Fibroblast of the aortic adventitia (primary cell): ENCODE measurements at regions not wholly inside any gene's neighbourhood (a gene's known extent, or its start where the extent isn't known, plus 50 kb on each side); places are given as distances from the start of the nearest gene placed in this dataset.

Experiments used
- DNase-seq: peaks from one replicate; pipeline ENCODE4 v3.0.0-alpha.2; 2010; ENCODE audit warnings: low read depth
- H3K4me3 ChIP-seq: 2 replicates; pipeline ENCODE4 v1.5.1; 2011; ENCODE audit warnings: low read depth, mild to moderate bottlenecking, control low read depth, low read length, moderate library complexity
- CTCF ChIP-seq: IDR thresholded peaks from 2 replicates; pipeline ENCODE4 v1.5.1; 2011; ENCODE audit warnings: mild to moderate bottlenecking, low read length, control low read depth, inconsistent platforms; ENCODE audit not compliant: insufficient read depth

- no peak for DNase-seq
- TF ChIP-seq CTCF = no peak
Measured at GRCh38 chr12:40505327-40505726, 186.9 kb upstream of the CNTN1 start.

GRCh38 chr12:40508421-40508820 lies 183.8 kb upstream of the CNTN1 start:
- no peak for DNase-seq
- no peak for TF ChIP-seq CTCF
- H3K4me3 ChIP-seq = no peak overlapping the region

More at GRCh38 chr12:40505327-40505726, 186.9 kb upstream of the CNTN1 start:
- H3K4me3 ChIP-seq = no peak overlapping the region

DNA sequence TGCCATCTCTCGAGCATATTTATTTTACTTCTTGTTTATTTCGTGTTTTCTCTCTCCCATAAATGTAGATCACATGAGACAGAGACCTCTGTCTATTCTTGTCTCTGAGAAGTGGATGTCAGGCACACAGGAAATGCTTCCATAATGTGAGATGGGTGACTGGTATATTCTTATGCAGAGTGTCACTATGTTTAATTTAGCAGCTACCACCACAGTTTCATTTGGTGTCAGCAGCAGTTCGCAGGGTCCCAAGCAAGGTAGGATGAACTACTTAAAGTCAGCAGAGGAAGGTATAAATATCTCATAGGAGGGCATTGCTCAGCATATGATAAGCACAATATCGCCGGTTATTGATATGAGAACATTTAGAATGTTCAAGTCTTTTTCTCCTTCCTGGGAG lies 180.9 kb upstream of the CNTN1 start:
- DNase-seq = no peak
- no peak for TF ChIP-seq CTCF
- no peak overlapping the region for H3K4me3 ChIP-seq

GRCh38 chr12:40515041-40515816 lies 177.0 kb upstream of the CNTN1 start:
- TF ChIP-seq CTCF = no peak
- peak; percentile 37 for DNase-seq
- H3K4me3 ChIP-seq = no peak overlapping the region

- no peak overlapping the region for H3K4me3 ChIP-seq
- TF ChIP-seq CTCF = no peak
- no peak for DNase-seq
Measured at GRCh38 chr12:40522837-40523236, 169.4 kb upstream of the CNTN1 start.

DNA sequence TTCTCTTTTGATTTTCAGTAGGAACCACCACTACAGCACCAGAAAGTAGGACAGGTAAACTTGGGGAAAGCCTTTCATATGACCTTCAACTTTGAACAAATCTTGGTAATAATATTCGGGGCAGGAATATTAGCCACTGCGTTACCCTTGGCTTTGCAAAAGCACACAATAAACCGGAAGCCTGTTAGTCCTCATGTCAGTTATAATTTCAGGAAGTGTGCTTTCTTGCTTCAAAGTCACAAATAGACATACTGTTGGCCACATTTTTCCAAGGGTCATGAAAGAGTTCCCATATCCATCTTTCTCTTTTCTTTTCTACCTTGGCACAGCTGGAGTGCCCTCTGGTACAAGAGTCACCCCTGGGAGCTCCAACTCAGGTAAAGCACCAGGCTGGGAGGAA lies 167.2 kb upstream of the CNTN1 start:
- DNase-seq = no peak
- no peak overlapping the region for H3K4me3 ChIP-seq
- TF ChIP-seq CTCF = no peak

- DNase-seq = no peak
- H3K4me3 ChIP-seq = no peak overlapping the region
- no peak for TF ChIP-seq CTCF
Measured at GRCh38 chr12:40534828-40535227, 157.4 kb upstream of the CNTN1 start.
